ENCODE measurements at regions not wholly inside any gene's neighbourhood (a gene's known extent, or its start where the extent isn't known, plus 50 kb on each side); places are given as distances from the start of the nearest gene placed in this dataset.
"Not testable (repeated sequence)": the region's sequence is repeated elsewhere in the genome, so short reads cannot be mapped to it uniquely, and the experiment has no call there.

DNA sequence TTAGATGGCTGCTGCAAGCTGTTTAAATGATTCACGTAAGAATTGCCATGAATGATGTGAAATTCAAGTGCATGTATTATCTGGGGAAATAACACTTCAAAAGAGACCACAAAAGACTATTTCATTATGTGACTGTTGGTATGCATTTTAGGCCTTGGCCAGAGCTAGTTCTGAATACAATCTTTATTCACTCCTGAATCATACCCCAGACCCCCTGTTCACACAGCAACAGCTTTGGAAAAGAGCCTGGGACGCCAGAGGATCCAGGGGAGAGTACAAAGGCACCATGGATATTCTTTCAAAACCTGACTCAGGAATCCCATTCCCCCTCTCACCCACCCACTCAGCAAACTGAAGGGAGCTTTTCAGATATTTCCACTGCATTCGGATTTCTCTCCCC lies 377.1 kb upstream of the DPP6 start:
- no peak for ATAC-seq (ENCODE audit: low FRiP score)
- no peak for DNase-seq (ENCODE audit: low spot score)
- TF ChIP-seq, protein P1, sequence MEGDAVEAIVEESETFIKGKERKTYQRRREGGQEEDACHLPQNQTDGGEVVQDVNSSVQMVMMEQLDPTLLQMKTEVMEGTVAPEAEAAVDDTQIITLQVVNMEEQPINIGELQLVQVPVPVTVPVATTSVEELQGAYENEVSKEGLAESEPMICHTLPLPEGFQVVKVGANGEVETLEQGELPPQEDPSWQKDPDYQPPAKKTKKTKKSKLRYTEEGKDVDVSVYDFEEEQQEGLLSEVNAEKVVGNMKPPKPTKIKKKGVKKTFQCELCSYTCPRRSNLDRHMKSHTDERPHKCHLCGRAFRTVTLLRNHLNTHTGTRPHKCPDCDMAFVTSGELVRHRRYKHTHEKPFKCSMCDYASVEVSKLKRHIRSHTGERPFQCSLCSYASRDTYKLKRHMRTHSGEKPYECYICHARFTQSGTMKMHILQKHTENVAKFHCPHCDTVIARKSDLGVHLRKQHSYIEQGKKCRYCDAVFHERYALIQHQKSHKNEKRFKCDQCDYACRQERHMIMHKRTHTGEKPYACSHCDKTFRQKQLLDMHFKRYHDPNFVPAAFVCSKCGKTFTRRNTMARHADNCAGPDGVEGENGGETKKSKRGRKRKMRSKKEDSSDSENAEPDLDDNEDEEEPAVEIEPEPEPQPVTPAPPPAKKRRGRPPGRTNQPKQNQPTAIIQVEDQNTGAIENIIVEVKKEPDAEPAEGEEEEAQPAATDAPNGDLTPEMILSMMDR (IDR thresholded peaks at IDR 0.05), result no peak

DNA sequence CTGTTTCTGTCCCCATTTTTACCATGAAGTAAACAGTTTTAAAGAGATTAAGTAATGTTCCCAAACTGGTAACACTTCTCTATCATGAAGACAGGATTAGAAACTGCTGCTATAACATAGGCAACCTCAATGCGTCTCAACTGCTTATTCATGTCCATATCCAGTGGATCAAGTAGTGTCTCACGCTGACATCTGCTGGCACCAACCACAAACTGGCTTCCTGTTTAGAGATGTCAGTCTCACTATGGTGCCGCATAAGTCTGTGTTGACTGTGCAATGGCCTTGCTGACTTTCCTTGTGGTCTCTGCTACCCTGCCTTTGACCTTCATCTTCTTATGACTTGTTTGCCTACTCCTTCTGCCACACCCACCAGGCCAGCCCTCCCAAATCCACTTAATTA lies 369.6 kb upstream of the DPP6 start:
- DNase-seq (ENCODE audit: low spot score), result no peak
- no peak for ATAC-seq (ENCODE audit: low FRiP score)
- TF ChIP-seq, protein P1 (IDR thresholded peaks at IDR 0.05), result no peak

DNA sequence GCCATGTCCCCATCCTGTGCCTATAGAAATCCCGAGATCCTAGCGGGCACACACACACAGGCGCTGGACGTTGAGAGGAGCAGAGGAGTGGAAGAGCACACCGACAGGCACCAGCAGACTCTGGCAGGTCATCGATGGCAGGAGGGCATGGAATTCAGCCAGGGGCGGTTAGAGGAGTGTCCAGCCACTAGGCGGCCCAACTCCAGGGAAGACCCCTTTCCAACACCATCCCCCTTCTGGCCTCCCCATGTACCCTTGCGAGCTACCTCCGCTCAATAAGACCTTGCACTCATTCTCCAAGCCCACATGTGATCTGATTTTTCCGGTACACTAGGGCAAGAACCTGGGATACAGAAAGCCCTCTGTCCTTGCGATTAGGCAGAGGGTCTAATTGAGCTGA lies 356.0 kb upstream of the DPP6 start:
- no peak for ATAC-seq (ENCODE audit: low FRiP score)
- no peak for DNase-seq (ENCODE audit: low spot score)
- TF ChIP-seq, protein P1 (IDR thresholded peaks at IDR 0.05), result no peak

DNA sequence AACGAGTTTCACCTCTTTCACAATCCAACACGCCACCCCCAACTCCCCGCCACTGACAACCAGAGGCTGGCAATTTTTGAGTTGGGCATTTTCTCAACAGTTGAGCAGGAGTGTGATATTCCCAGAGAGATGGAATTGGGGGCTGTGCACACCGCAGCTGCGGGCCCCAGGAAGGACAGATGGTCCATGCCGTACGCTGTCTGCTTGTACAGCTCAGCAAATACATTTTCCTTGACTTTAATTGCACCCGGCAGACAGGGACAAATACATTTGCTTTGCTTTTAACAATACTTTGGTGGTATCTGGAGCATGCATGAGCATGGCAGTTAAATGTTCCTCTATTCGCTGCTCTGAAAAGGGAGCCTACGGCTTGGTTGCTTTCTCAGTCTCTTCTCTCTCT lies 354.2 kb upstream of the DPP6 start:
- no peak for ATAC-seq (ENCODE audit: low FRiP score)
- TF ChIP-seq, protein P1 (IDR thresholded peaks at IDR 0.05), result no peak
- DNase-seq (ENCODE audit: low spot score), result no peak

DNA sequence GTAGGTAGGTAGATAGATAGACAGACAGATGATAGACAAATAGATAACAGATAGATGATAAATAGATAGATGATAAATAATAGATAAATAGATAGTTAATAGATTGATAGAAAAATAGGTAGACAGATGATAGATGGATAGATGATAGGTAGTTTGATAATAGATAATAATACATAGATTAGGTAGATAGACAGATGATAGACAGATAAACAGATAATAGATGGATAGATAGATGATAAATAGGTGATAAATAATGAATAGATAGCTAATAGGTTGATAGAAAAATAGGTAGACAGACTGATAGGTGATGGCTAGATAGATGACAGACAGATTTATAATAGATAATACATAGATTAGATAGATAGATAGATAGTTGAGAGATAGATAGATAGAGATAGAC lies 350.5 kb upstream of the DPP6 start:
- ATAC-seq (ENCODE audit: low FRiP score), result no peak
- no peak for DNase-seq (ENCODE audit: low spot score)

DNA sequence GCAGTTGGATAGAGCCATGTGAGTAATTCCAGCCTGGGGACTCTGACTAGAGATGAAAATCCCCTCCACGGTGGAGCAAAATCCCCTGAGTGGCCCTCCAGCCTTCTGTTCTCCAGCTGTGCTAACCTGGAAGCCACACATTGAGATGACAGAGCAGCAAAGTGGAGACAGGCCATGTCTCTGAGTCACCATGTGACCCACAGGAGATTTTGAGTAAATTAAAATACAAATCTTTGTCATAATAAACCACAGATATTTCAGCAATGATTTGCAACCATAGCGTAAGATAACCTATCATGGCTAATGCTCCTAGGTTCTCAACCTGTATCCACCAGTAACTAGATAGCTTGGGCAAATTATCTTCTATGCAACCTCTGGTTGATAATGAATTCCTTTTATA lies 328.3 kb upstream of the DPP6 start:
- ATAC-seq (ENCODE audit: low FRiP score); DNase-seq (ENCODE audit: low spot score): not testable (repeated sequence)

More for the DNA sequence above, 350.5 kb upstream of the DPP6 start:
- TF ChIP-seq, protein P1 (IDR thresholded peaks at IDR 0.05), result no peak

DNA sequence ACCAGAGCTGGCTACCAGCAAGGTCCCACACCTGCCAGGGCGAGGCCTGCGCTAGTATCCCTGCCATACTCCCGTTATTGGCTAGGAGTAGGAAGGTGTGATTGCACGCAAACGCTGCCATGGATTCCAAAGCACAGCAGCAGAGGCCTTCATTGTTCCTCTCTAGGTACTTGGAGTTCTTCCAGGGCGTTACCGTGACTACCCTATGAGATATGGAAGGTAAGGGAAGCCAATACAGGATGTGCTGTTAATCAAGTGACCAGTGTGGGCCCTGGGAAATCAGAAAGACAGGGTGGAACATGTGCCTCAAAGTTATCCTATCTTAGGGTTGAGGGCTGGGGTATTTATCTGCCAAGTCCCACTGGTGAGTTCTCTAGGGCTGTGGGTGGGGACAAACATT lies 320.7 kb upstream of the DPP6 start:
- not testable (repeated sequence) for DNase-seq (ENCODE audit: low spot score); ATAC-seq (ENCODE audit: low FRiP score)

DNA sequence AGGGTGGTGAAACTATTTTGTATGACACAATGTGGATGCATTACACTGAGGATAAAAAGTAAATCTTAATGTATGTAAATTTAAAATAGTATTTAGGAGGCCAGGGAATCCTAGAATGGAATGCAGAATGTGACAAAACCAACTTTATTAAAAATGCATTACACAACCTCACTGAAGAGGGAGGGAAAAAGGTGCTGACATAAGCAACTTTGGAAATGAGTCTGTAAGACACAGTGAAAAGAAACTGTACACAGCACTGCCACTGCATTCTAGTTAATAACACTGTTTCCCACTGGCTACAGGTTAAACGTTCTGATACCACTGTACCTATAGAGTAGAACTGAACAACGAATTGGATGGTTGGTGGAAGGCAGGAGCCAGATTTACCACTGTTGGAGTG lies 308.8 kb upstream of the DPP6 start:
- ATAC-seq (ENCODE audit: low FRiP score); DNase-seq (ENCODE audit: low spot score): not testable (repeated sequence)

DNA sequence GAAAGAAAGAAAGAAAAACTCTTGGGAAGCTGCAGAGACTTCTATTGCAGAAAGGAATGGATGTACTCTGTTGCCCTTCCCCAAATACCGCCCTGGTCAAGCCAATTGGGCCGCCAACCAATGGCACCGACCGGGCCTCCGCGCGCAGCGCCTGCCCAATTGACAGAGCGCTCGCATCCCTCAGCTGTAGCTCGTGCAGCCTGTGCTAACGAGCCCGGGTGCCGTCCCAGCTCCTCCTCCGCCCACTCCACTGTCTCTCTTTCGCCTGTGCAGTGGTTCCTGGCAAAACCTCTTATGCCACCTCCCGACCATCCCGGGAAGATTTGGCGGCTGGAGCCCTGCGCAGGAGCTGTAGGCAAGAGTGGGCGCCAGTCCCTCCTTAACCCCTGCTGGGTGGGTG lies 304.2 kb upstream of the DPP6 start:
- not testable (repeated sequence) for DNase-seq (ENCODE audit: low spot score)
- peak; percentile 80 for ATAC-seq (ENCODE audit: low FRiP score)

DNA sequence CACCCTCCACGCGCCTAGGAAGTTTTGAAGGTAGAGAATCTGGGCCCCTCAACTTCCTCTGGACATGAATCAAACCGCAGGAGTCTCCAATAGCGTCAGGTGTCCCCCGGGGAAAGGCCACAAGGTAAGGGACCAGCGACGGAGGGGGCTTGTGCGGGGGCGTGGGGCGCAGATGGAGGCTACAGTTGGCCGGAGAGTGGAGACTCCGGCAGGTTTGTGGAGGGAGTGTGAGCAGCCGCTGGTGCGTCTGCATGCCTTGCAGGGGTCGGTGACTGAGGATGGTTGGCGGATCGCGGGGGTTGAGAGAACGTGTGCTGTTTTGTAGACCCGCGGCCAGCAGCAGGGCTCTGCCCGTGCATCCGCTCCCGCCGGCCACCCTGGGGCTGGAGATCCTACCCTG lies 303.3 kb upstream of the DPP6 start:
- not testable (repeated sequence) for DNase-seq (ENCODE audit: low spot score); ATAC-seq (ENCODE audit: low FRiP score)

DNA sequence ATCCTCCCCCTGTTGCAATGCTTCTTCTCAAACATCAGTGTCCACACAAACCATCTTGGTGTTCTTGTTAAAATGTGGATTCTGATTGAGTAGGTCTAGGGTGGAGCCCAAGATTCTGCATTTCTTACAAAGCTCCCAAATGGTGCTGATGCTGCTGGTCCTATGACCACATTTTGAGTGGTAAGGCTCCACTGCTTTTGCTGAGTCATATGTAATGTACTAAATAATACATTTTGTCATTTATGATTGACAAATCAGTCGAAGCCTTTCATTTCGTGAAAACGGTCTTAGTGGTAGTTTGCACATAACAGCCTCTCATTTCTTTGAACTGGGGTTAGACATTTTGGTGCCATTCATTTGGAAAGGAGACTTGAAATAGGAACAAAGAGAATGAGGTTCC lies 286.3 kb upstream of the DPP6 start:
- DNase-seq (ENCODE audit: low spot score); ATAC-seq (ENCODE audit: low FRiP score): not testable (repeated sequence)

DNA sequence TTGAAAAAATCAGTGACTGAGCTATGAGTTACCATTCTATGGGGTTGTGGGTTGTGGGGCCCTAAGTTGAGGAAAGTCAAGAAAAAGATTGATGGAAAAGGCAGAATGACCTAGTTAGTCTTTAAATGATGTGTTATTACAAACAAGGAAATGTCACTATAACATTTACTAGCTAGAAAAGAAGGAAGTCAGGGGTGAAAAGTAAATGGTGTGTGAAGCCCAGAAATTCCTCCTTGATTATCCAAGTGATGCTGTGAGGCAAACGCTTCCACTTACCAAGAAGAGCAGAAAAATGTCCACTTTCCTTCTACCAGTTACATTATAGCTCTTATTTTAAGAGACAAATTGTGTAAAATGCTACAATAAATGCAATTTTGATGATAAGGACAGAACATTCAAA lies 285.3 kb upstream of the DPP6 start:
- not testable (repeated sequence) for ATAC-seq (ENCODE audit: low FRiP score); DNase-seq (ENCODE audit: low spot score)

Measured in omental fat pad (tissue), 3 donors.